Tibial nerve (tissue), 4 donors: ENCODE measurements at regions not wholly inside any gene's neighbourhood (a gene's known extent, or its start where the extent isn't known, plus 50 kb on each side); places are given as distances from the start of the nearest gene placed in this dataset.

Source experiments
- EP300 ChIP-seq, 2 donors: sonication (generic); formaldehyde crosslinking; IDR thresholded peaks; one replicate each; pipeline ENCODE4 v1.6.1; 2017; ENCODE audit warnings: antibody characterized with exemption in 2 of 2, mild to moderate bottlenecking in 1 of 2
- POLR2A ChIP-seq, 2 donors: fragments of 450-650 bp; IDR thresholded peaks; one replicate each; pipeline ENCODE4 v1.6.1; 2017; ENCODE audit warnings: antibody characterized with exemption in 2 of 2, mild to moderate bottlenecking in 2 of 2, moderate library complexity in 2 of 2
- TF ChIP-seq, protein P1 (sequence below), 5 experiments: fragments of 200-600 bp in 3 of 5; fragments of 450-650 bp in 2 of 5; sonication (generic) in 3 of 5; IDR thresholded peaks; one replicate each; pipeline ENCODE4 v1.5.1; 2016 to 2019; ENCODE audit warnings: antibody characterized with exemption in 5 of 5, mild to moderate bottlenecking in 3 of 5, moderate library complexity in 2 of 5

DNA sequence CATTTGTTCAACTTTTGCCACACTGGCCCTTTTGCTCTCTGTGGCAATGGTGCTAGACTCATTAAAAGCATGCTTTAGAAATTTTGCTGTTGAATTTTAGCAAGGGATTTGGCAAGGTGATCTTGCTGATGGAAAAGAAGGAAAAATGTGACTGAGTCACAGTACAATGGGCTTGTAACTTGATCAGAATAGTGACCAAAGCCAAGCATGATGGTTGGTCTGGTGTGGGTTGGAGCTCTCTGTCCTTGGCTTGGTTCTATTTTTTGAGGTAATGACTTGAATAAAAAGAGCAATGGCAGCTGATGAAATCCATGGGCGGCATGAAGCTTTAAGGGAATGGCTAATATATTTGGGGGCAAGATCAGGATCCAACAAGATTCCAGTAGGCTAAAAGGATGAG lies 114.4 kb upstream of the ZNF366 start:
- TF ChIP-seq, protein P1, sequence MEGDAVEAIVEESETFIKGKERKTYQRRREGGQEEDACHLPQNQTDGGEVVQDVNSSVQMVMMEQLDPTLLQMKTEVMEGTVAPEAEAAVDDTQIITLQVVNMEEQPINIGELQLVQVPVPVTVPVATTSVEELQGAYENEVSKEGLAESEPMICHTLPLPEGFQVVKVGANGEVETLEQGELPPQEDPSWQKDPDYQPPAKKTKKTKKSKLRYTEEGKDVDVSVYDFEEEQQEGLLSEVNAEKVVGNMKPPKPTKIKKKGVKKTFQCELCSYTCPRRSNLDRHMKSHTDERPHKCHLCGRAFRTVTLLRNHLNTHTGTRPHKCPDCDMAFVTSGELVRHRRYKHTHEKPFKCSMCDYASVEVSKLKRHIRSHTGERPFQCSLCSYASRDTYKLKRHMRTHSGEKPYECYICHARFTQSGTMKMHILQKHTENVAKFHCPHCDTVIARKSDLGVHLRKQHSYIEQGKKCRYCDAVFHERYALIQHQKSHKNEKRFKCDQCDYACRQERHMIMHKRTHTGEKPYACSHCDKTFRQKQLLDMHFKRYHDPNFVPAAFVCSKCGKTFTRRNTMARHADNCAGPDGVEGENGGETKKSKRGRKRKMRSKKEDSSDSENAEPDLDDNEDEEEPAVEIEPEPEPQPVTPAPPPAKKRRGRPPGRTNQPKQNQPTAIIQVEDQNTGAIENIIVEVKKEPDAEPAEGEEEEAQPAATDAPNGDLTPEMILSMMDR (IDR thresholded peaks at IDR 0.05) = no peak
- TF ChIP-seq POLR2A (IDR thresholded peaks at IDR 0.05) (no peak), EP300 (IDR thresholded peaks at IDR 0.05) (no peak)
